KMS-11 (cell line): ENCODE measurements at regions not wholly inside any gene's neighbourhood (a gene's known extent, or its start where the extent isn't known, plus 50 kb on each side); places are given as distances from the start of the nearest gene placed in this dataset.

Experiments used
- H2AFZ ChIP-seq: fragments of 200-600 bp; sonication (generic); 2 replicates; pipeline ENCODE4 v1.6.1; 2016; ENCODE audit warnings: antibody characterized with exemption, mixed run types, low read depth
- H3K27ac ChIP-seq: fragments of 200-600 bp; sonication (generic); 2 replicates; pipeline ENCODE4 v1.6.1; 2016; ENCODE audit warnings: mild to moderate bottlenecking, mixed run types
- H3K27me3 ChIP-seq: fragments of 200-600 bp; sonication (generic); 2 replicates; pipeline ENCODE4 v1.6.1; 2017; ENCODE audit warnings: mild to moderate bottlenecking, low read depth, mixed run types, moderate library complexity; ENCODE audit not compliant: insufficient read depth
- H3K36me3 ChIP-seq: fragments of 200-600 bp; sonication (generic); 2 replicates; pipeline ENCODE4 v1.6.1; 2017; ENCODE audit warnings: mild to moderate bottlenecking, mixed run types; ENCODE audit not compliant: insufficient read depth
- H3K4me1 ChIP-seq: fragments of 200-600 bp; sonication (generic); 2 replicates; pipeline ENCODE4 v1.6.1; 2016; ENCODE audit warnings: mild to moderate bottlenecking, low read depth, mixed run types; ENCODE audit not compliant: poor library complexity, severe bottlenecking
- H3K4me2 ChIP-seq: fragments of 200-600 bp; sonication (generic); 2 replicates; pipeline ENCODE4 v1.7.0; 2016; ENCODE audit warnings: mild to moderate bottlenecking, mixed run types
- H3K4me3 ChIP-seq: fragments of 200-600 bp; sonication (generic); IDR thresholded peaks from 2 replicates; pipeline ENCODE4 v1.6.1; 2017; ENCODE audit warnings: low read depth, low read length, mixed read lengths; ENCODE audit not compliant: insufficient read depth
- H3K79me2 ChIP-seq: fragments of 200-600 bp; sonication (generic); 2 replicates; pipeline ENCODE4 v1.6.1; 2016; ENCODE audit warnings: low read depth, mixed run types; ENCODE audit not compliant: insufficient read depth
- H3K9ac ChIP-seq: fragments of 200-600 bp; sonication (generic); 2 replicates; pipeline ENCODE4 v1.6.1; 2016; ENCODE audit warnings: mild to moderate bottlenecking, mixed run types
- H4K20me1 ChIP-seq: fragments of 200-600 bp; sonication (generic); 2 replicates; pipeline ENCODE4 v1.6.1; 2016; ENCODE audit warnings: mild to moderate bottlenecking, mixed run types; ENCODE audit not compliant: insufficient read depth
- CTCF ChIP-seq: fragments of 200-600 bp; sonication (generic); conservative IDR thresholded peaks from 2 replicates; pipeline ENCODE4 v1.6.1; 2017; ENCODE audit warnings: low read depth, mild to moderate bottlenecking, antibody characterized with exemption, low read length, moderate library complexity, mixed read lengths

GRCh38 chr5:15326932-15327331, 173.0 kb upstream of the FBXL7 start:
- Histone ChIP-seq H2AFZ (no peak overlapping the region), H3K9ac (no peak overlapping the region), H3K27me3 (no peaks in the 10 kb centered on the region), H3K36me3 (no peaks in the 10 kb centered on the region), H3K27ac (no peak overlapping the region), H3K79me2 (no peaks in the 10 kb centered on the region), H3K4me3 (no peak overlapping the region), H3K4me2 (no peak overlapping the region), H4K20me1 (no peaks in the 10 kb centered on the region), H3K4me1 (no peaks in the 10 kb centered on the region)
- no peak for TF ChIP-seq CTCF

GRCh38 chr5:15326471-15326870, 173.5 kb upstream of the FBXL7 start:
- H3K4me3 ChIP-seq = no peak overlapping the region
- no peak overlapping the region for H2AFZ ChIP-seq
- H3K79me2 ChIP-seq = no peaks in the 10 kb centered on the region
- H3K36me3 ChIP-seq = no peaks in the 10 kb centered on the region
- no peak overlapping the region for H3K4me2 ChIP-seq
- no peak for TF ChIP-seq CTCF
- no peak overlapping the region for H3K27ac ChIP-seq
- H3K27me3 ChIP-seq = no peaks in the 10 kb centered on the region
- no peaks in the 10 kb centered on the region for H3K4me1 ChIP-seq
- H4K20me1 ChIP-seq = no peaks in the 10 kb centered on the region
- H3K9ac ChIP-seq = no peak overlapping the region

- Histone ChIP-seq H3K4me3 (no peak overlapping the region), H3K27me3 (no peaks in the 10 kb centered on the region), H3K9ac (no peak overlapping the region), H3K4me1 (peaks cover 2% of the 10 kb centered on the region), H3K27ac (no peak overlapping the region), H3K79me2 (no peaks in the 10 kb centered on the region), H4K20me1 (no peaks in the 10 kb centered on the region), H2AFZ (no peak overlapping the region), H3K36me3 (no peaks in the 10 kb centered on the region), H3K4me2 (no peak overlapping the region)
- no peak for TF ChIP-seq CTCF
Measured at GRCh38 chr5:15322421-15322820, 177.6 kb upstream of the FBXL7 start.

GRCh38 chr5:15321776-15322175, 178.2 kb upstream of the FBXL7 start:
- TF ChIP-seq CTCF = no peak
- H3K4me3 ChIP-seq = no peak overlapping the region
- no peak overlapping the region for H3K4me2 ChIP-seq
- H3K4me1 ChIP-seq = peaks cover 9% of the 10 kb centered on the region
- H3K79me2 ChIP-seq = no peaks in the 10 kb centered on the region
- H3K27me3 ChIP-seq = no peaks in the 10 kb centered on the region
- no peaks in the 10 kb centered on the region for H4K20me1 ChIP-seq
- H3K27ac ChIP-seq = no peak overlapping the region
- no peaks in the 10 kb centered on the region for H3K36me3 ChIP-seq
- no peak overlapping the region for H3K9ac ChIP-seq
- no peak overlapping the region for H2AFZ ChIP-seq

- H3K4me2 ChIP-seq = no peak overlapping the region
- H3K27ac ChIP-seq = no peak overlapping the region
- no peak overlapping the region for H2AFZ ChIP-seq
- no peaks in the 10 kb centered on the region for H3K27me3 ChIP-seq
- no peak overlapping the region for H3K9ac ChIP-seq
- H3K36me3 ChIP-seq = no peaks in the 10 kb centered on the region
- H3K79me2 ChIP-seq = no peaks in the 10 kb centered on the region
- no peak for TF ChIP-seq CTCF
- H3K4me3 ChIP-seq = no peak overlapping the region
- H3K4me1 ChIP-seq = peaks cover 9% of the 10 kb centered on the region
- no peaks in the 10 kb centered on the region for H4K20me1 ChIP-seq
Measured at GRCh38 chr5:15320871-15321270, 179.1 kb upstream of the FBXL7 start.
